Stimulated activated naive B cell treated with anti-CD40 and anti-IgM and Interleukin-4, amounts not matched to agents 10 μg/mL and 1 μg/mL and 100 μg/mL, for 72 hours (primary cell): ENCODE measurements at regions not wholly inside any gene's neighbourhood (a gene's known extent, or its start where the extent isn't known, plus 50 kb on each side); places are given as distances from the start of the nearest gene placed in this dataset.

Experiments used
- ATAC-seq, 2 donors: fragments of 150-1000 bp; cut with Tn5 transposase; replicated peaks; 2 replicates each; pipeline ENCODE4 v1.10.0; 2021; ENCODE audit warnings: moderate library complexity in 1 of 2
- DNase-seq: peaks from one replicate; pipeline ENCODE4 v3.0.0; 2021
- H3K27ac Mint-ChIP-seq: one replicate; pipeline ENCODE4 v1.8.0; 2022; ENCODE audit warnings: mild to moderate bottlenecking, mixed read lengths
- H3K27me3 Mint-ChIP-seq, 2 donors: one replicate each; pipeline ENCODE4 v1.8.0; 2022; ENCODE audit warnings: mixed read lengths in 2 of 2
- H3K36me3 Mint-ChIP-seq, 2 donors: one replicate each; pipeline ENCODE4 v1.8.0; 2022; ENCODE audit warnings: mixed read lengths in 2 of 2, mild to moderate bottlenecking in 1 of 2
- H3K4me1 Mint-ChIP-seq, 2 donors: one replicate each; pipeline ENCODE4 v1.8.0; 2022; ENCODE audit warnings: mixed read lengths in 2 of 2, mild to moderate bottlenecking in 1 of 2
- H3K4me3 Mint-ChIP-seq, 2 donors: one replicate each; pipeline ENCODE4 v1.8.0; 2022; ENCODE audit warnings: mild to moderate bottlenecking in 2 of 2, mixed read lengths in 2 of 2, moderate library complexity in 1 of 2
- H3K9me3 Mint-ChIP-seq, 2 donors: one replicate each; pipeline ENCODE4 v1.8.0; 2022; ENCODE audit warnings: mixed read lengths in 2 of 2, mild to moderate bottlenecking in 1 of 2

DNA sequence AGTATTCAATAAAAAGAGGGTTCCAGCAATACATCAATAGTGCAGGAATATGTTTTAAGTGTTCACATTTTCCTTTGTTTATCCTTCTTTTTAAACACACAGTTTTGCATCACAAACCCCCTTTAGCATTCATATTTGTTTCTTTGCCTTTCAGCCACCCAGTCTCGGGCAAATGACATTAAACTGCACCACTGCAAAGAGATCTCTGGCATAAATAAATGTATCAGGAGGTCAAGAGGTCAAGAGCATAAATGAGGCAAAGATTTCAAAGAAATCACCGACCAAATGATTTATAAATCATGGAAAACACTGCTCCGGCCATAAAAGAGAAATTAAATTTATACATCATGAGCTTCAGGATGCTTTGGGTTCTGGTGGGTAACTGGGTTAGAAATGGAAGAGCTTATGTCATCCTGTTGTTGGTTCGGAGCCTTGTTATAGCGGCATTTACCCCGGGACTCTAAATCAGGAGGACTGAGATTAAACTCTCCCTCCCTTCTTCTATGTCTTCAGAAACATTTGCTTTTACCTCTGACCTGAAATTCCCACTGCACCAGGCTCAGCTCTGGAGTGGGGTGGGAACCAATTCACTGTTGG lies 449.6 kb upstream of the CLINT1 start:
- peaks cover 2 to 4% of the 10 kb centered on the region in 2 donors for H3K9me3 Mint-ChIP-seq
- H3K4me1 Mint-ChIP-seq = no peaks in the 10 kb centered on the region
- DNase-seq (no peak), ATAC-seq (no peak)
- peaks cover 5 to 19% of the 10 kb centered on the region in 2 donors for H3K27me3 Mint-ChIP-seq
- no peaks in the 10 kb centered on the region for H3K36me3 Mint-ChIP-seq
- H3K27ac Mint-ChIP-seq = no peak overlapping the region
- H3K4me3 Mint-ChIP-seq = no peak overlapping the region

DNA sequence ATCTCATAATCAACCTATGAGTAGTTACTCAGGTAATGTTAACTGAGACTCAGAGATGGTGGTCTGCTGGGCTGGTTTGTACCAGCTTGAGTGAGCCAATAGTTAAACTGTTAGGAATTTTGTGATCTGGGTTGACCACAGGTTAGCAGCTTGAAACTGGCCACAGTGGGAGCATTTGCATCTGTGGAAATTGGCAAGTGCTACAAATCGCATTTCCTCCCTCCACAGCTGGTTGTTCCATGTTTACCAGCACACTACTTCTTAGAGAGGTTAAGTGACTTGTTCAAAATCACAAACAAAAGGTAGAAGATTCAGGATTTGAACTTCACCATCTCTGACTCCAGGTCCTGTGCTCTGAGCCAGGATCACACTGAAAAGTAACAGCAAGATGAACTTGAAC lies 446.9 kb upstream of the CLINT1 start:
- peaks cover 5 to 19% of the 10 kb centered on the region in 2 donors for H3K27me3 Mint-ChIP-seq
- no peaks in the 10 kb centered on the region for H3K4me1 Mint-ChIP-seq
- DNase-seq (no peak), ATAC-seq (no peak)
- H3K9me3 Mint-ChIP-seq = peaks cover 2 to 4% of the 10 kb centered on the region in 2 donors
- H3K4me3 Mint-ChIP-seq = no peak overlapping the region
- no peak overlapping the region for H3K27ac Mint-ChIP-seq
- H3K36me3 Mint-ChIP-seq = no peaks in the 10 kb centered on the region

DNA sequence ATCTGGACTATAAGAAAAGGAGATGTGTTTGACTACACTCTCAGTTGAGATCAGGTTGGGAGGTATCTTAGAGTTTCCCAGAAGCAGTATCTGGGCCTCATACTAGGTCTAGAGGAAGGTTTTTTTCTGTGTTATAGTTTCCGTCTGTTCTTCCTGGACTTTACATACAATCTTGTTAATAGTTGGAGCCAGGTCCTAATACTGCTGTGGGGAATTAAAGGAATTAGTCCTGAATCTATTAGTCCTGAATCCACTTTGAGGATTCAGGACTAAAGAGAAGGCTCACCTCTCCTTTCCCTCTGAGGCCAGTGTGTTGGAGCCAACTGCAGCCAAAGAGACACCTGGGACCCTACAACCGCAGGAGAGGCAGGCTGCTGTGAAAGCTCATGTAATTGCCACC lies 445.7 kb upstream of the CLINT1 start:
- no peak overlapping the region for H3K4me3 Mint-ChIP-seq

DNA sequence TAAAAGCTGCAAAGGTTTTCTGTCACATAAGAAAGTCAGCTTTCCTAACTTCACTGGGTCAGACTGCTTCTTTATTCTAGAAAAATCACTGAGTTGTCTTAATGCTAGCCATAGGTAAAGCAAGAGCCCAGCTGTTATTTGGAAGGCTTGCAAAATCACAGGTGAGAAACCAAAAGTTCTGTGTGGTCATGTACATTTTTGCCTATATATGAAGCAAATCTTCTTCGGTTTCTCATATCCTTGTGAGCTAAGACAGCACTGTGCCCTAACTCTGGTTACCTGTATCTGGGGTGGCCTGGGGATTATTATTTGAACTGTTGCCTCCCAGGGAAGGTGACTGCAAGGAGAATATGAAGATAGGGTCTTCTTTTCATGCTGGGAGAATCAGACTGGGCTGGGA lies 444.9 kb upstream of the CLINT1 start:
- Mint-ChIP-seq H3K4me3 (no peak overlapping the region), H3K4me1 (no peaks in the 10 kb centered on the region), H3K36me3 (no peaks in the 10 kb centered on the region), H3K27me3 (peaks cover 0 to 10% of the 10 kb centered on the region in 2 donors), H3K9me3 (no peaks in the 10 kb centered on the region), H3K27ac (no peak overlapping the region)
- DNase-seq (no peak), ATAC-seq (no peak)

More for the DNA sequence above, 445.7 kb upstream of the CLINT1 start:
- DNase-seq = no peak
- Mint-ChIP-seq H3K4me1 (no peaks in the 10 kb centered on the region), H3K36me3 (no peaks in the 10 kb centered on the region), H3K27ac (no peak overlapping the region), H3K9me3 (no peaks in the 10 kb centered on the region), H3K27me3 (peaks cover 0 to 15% of the 10 kb centered on the region in 2 donors)
- ATAC-seq = no peak

DNA sequence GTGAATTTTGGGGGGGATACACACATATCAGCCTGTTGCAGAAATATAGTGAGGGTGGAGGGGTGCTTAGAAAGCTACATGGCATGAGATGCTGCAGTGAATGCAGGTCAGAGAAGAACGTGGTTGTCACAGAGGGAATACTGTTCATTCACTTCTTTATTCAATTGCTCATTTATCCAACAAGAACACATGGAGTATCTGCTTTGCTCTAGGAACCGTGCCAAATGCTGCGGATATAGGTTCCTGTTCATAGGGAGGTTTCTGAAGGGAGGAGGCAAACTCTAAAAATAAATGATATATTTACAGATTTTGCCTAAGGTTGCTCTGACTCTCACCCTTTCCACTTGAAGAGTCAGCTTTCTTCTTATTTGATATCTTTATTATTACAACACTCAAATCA lies 444.3 kb upstream of the CLINT1 start:
- Mint-ChIP-seq H3K4me1 (no peaks in the 10 kb centered on the region), H3K36me3 (no peaks in the 10 kb centered on the region), H3K4me3 (no peak overlapping the region), H3K27ac (no peak overlapping the region), H3K27me3 (peaks cover 0 to 5% of the 10 kb centered on the region in 2 donors), H3K9me3 (no peaks in the 10 kb centered on the region)
- DNase-seq (no peak), ATAC-seq (no peak)

DNA sequence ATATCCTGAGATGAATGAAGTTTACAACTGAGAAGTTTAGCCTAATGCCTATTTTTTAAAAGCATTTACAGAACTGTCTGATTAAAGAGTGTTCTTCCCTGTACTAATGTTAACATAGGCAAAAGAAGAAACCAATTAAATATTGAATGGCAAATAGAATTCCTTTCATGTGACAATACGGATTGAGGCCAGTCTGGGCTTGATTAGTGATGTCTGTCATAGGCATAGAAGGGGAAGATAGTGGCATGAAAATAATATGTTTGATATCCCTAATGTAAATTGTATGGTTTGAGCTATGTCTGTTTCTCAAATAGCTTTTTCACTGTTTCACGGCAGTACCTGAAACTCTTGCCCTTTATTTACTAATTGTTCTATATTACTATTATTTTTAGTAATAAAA lies 443.1 kb upstream of the CLINT1 start:
- no peak overlapping the region for H3K4me3 Mint-ChIP-seq

DNA sequence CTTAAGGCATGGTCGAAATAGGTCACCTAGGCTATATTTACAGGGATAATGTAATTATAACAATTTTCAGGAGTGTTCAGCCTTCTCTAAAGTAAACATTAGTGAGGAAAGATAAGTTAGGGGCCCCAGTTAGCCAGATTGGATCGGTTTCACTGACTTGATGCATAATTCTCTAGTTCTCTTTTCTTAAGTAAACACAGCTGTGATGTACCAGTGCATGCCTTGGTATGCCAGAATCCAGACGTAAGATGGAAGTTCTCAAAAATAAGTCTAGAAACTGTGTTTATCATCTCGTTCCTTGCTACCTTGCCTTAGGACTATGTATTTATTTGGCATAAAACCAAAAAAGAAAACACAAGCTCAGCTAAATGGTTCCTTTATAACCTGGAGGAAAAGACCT lies 442.2 kb upstream of the CLINT1 start:
- H3K4me1 Mint-ChIP-seq = no peaks in the 10 kb centered on the region
- no peak overlapping the region for H3K27ac Mint-ChIP-seq
- peaks cover 2 to 8% of the 10 kb centered on the region in 2 donors for H3K36me3 Mint-ChIP-seq
- DNase-seq (no peak), ATAC-seq (no peak)
- H3K4me3 Mint-ChIP-seq = no peak overlapping the region
- H3K27me3 Mint-ChIP-seq = no peaks in the 10 kb centered on the region
- H3K9me3 Mint-ChIP-seq = peaks cover 3 to 8% of the 10 kb centered on the region in 2 donors

More for the DNA sequence above, 443.1 kb upstream of the CLINT1 start:
- DNase-seq (no peak), ATAC-seq (no peak)
- H3K4me1 Mint-ChIP-seq = no peaks in the 10 kb centered on the region
- H3K27ac Mint-ChIP-seq = no peak overlapping the region
- peaks cover 1 to 2% of the 10 kb centered on the region in 2 donors for H3K36me3 Mint-ChIP-seq
- peaks cover 0 to 1% of the 10 kb centered on the region in 2 donors for H3K27me3 Mint-ChIP-seq
- H3K9me3 Mint-ChIP-seq = peaks cover 1 to 2% of the 10 kb centered on the region in 2 donors

DNA sequence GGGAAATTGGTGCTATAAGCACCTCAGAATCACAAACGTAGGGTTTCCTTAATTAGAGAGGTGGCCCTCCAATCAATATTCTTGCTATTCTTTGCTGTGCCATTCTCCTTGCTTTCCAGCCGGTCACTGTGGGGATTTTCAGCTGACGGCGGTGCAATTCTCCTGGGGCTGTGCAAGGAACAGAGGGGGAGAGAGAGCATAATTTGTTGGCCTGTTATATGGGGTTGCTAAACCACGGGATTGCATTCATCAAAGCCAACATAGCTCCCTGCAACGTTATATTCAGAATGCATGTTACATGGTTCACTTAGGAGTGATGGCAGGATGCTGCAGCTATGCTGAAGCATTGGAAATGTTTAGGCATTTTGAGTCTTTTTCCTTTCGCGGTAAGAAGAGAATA lies 441.3 kb upstream of the CLINT1 start:
- H3K9me3 Mint-ChIP-seq = peaks cover 3 to 8% of the 10 kb centered on the region in 2 donors
- ATAC-seq (no peak), DNase-seq (no peak)
- H3K27ac Mint-ChIP-seq = no peak overlapping the region
- H3K4me3 Mint-ChIP-seq = no peak overlapping the region
- no peaks in the 10 kb centered on the region for H3K27me3 Mint-ChIP-seq
- H3K36me3 Mint-ChIP-seq = peaks cover 2 to 8% of the 10 kb centered on the region in 2 donors
- no peaks in the 10 kb centered on the region for H3K4me1 Mint-ChIP-seq

DNA sequence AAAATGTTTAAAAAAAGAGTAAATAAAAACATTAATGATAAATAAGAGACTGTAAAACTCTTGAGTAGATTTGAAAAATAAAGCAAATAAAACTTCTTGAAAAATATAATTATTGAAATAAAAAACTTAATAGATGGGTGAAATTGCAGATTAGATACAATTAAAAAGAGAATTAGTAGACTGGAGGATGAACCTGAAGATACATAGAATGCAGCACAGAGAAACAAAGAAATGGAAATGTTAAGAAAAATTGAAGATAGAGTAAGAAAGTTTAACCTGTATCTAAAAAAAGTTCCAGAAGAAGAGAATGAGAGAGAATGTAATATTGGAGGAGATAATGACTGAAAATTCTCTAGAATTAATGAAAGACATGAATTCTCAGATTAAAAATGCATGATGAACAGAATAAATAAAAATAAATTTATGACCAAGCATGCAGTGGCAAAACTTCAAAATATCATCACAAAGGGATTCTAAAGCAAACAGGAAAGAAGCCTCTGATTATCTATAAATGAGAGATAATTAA lies 438.1 kb upstream of the CLINT1 start:
- no peak for DNase-seq
- ATAC-seq = no peak
- no peak overlapping the region for H3K4me3 Mint-ChIP-seq
- no peaks in the 10 kb centered on the region for H3K4me1 Mint-ChIP-seq
- peaks cover 8 to 13% of the 10 kb centered on the region in 2 donors for H3K9me3 Mint-ChIP-seq
- H3K27me3 Mint-ChIP-seq = no peaks in the 10 kb centered on the region
- peaks cover 2 to 8% of the 10 kb centered on the region in 2 donors for H3K36me3 Mint-ChIP-seq
- no peak overlapping the region for H3K27ac Mint-ChIP-seq

DNA sequence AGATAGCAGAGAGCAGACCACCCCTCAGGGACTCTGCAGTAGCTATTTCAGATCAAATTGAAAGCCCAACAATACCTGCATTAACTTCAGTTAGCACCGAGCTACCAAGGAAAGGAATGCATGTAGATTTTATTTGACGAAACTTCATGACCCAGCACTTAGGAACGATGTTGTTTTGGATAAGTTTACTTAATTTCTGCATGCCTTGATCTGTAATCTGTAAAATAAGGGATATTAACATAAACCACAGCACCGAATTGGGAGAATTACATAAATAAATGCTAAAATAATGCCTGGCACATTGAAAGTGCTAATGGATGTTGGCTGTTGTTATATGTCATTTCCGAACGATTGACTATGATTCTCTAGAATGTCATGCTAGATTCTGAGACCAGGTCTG lies 435.8 kb upstream of the CLINT1 start:
- H3K27ac Mint-ChIP-seq = no peak overlapping the region
- H3K4me3 Mint-ChIP-seq = no peak overlapping the region
- H3K4me1 Mint-ChIP-seq = no peaks in the 10 kb centered on the region
- peaks cover 8 to 13% of the 10 kb centered on the region in 2 donors for H3K9me3 Mint-ChIP-seq
- no peaks in the 10 kb centered on the region for H3K27me3 Mint-ChIP-seq
- H3K36me3 Mint-ChIP-seq = peaks cover 2 to 8% of the 10 kb centered on the region in 2 donors
- DNase-seq (no peak), ATAC-seq (no peak)

DNA sequence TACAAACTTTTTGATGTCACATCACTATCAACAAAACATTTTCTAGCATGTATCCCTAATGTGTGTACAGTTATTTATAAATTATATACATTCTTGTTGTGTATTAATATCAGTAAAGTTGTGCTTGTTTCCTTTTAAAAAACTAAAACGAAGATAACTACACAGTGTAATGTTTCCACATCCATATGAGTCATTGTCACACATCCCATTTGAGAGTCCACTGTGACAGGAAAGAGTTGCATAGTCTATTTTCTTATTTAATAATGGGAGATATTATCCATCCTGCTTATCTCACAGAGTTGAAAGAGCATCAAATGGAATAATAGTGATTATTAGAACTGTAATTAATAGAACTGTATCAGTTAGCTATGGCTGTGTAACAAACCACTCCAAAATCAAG lies 434.0 kb upstream of the CLINT1 start:
- DNase-seq (no peak), ATAC-seq (no peak)
- Mint-ChIP-seq H3K27ac (no peak overlapping the region), H3K27me3 (no peaks in the 10 kb centered on the region), H3K36me3 (peaks cover 2 to 8% of the 10 kb centered on the region in 2 donors), H3K4me3 (no peak overlapping the region), H3K4me1 (no peaks in the 10 kb centered on the region), H3K9me3 (peaks cover 8 to 13% of the 10 kb centered on the region in 2 donors)

DNA sequence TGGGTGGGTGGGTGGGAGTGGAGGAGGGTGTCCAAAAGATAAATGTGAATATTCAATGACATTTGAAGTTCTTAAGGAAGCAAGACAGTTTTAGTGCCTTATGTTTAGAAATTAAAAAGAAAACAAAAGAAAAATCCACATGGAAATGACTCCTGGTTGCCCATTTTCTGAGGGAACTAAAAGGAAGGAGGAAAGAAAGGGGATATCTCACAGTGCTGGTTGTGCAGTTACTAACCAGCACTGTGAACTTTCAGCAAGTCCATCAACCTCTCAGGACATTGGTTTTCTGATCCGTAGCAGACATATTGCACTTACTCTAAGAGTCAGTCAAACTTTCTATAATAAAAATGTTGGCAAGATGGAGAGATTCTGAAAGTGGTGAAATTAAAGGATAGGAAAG lies 431.0 kb upstream of the CLINT1 start:
- no peaks in the 10 kb centered on the region for H3K4me1 Mint-ChIP-seq
- no peak for DNase-seq
- H3K36me3 Mint-ChIP-seq = no peaks in the 10 kb centered on the region
- H3K27ac Mint-ChIP-seq = no peak overlapping the region
- ATAC-seq = no peak
- no peaks in the 10 kb centered on the region for H3K27me3 Mint-ChIP-seq
- H3K4me3 Mint-ChIP-seq = no peak overlapping the region
- H3K9me3 Mint-ChIP-seq = peaks cover 6 to 7% of the 10 kb centered on the region in 2 donors

DNA sequence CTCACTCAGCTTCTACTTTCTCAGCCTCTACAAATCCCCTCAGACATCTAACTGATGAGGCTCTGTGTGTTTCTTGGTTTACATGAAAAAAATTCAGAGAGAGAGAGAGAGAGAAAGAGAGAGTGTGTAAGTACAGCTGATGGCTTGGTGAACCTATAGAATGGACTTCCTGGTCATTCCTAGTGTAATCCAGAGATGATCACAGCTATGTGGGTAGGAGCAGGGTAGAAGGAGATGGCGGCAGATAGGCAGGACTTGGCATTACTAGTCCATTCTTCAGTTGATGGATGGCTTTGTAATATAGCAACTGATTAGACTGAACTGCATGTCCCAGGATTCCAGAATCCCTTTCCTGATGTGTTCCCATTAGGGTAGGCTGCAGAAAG lies 429.3 kb upstream of the CLINT1 start:
- Mint-ChIP-seq H3K36me3 (no peaks in the 10 kb centered on the region), H3K9me3 (peaks cover 2 to 4% of the 10 kb centered on the region in 2 donors), H3K4me3 (no peak overlapping the region), H3K4me1 (no peaks in the 10 kb centered on the region), H3K27me3 (no peaks in the 10 kb centered on the region), H3K27ac (no peak overlapping the region)
- DNase-seq (no peak), ATAC-seq (no peak)

DNA sequence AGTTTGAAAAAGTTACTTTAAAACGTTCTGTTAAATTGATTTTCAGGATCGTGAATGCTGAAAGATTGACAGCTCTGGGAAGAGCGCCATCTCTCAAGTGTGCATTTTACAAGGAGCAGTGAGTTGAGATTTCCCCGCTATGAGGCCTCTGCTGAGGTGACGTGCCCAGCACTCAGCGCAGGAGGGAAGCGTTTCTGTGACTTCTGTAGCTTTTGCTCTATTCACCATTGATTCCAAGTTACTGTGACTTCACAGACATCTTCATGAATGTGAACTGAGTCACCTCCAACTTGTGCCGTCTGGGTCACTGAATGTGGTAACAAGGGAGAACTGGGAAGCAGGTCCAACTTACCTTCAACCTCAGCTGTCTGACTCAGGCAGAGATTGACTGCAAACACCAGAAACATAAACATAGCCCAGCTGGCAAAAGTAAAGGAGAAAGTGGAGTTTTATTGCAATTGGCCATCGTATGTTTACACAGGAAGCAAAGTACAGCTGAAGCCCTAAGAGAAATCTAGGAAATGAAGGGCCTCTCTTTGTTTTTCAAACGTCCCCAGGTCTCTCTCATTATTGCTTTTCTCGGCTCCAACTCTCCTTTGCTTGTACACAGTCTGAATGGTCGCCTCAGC lies 428.8 kb upstream of the CLINT1 start:
- H3K36me3 Mint-ChIP-seq = no peaks in the 10 kb centered on the region

DNA sequence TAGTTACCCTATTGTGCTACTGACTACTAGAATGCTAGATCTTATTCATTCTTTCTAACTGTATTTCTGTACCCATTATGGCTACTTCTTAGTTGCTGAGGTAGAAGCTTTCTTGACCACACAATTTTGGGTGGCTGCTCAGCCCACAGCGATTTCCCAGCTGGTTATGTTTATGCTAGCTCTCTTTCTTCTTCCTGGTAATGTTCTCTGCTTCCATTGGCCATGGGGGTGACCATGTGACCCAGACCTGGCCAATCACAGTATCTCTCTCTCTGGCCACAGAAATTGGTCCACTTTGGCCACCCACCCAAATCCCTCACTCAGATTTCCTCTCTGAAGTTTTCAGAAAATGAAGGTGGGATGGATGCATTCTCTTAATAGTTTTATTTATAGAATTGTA lies 427.9 kb upstream of the CLINT1 start:
- Mint-ChIP-seq H3K36me3 (no peaks in the 10 kb centered on the region), H3K27me3 (no peaks in the 10 kb centered on the region)

More for the DNA sequence above, 428.8 kb upstream of the CLINT1 start:
- DNase-seq (no peak), ATAC-seq (no peak)
- Mint-ChIP-seq H3K27ac (no peak overlapping the region), H3K27me3 (no peaks in the 10 kb centered on the region), H3K4me1 (no peaks in the 10 kb centered on the region), H3K4me3 (no peak overlapping the region), H3K9me3 (peaks cover 0 to 3% of the 10 kb centered on the region in 2 donors)

More for the DNA sequence above, 427.9 kb upstream of the CLINT1 start:
- Mint-ChIP-seq H3K4me1 (no peaks in the 10 kb centered on the region), H3K4me3 (no peak overlapping the region), H3K27ac (no peak overlapping the region), H3K9me3 (peaks cover 0 to 4% of the 10 kb centered on the region in 2 donors)
- ATAC-seq (no peak), DNase-seq (no peak)
